ENCODE measurements at regions not wholly inside any gene's neighbourhood (a gene's known extent, or its start where the extent isn't known, plus 50 kb on each side); places are given as distances from the start of the nearest gene placed in this dataset.
"Not testable (repeated sequence)": the region's sequence is repeated elsewhere in the genome, so short reads cannot be mapped to it uniquely, and the experiment has no call there.

- no peak overlapping the region for H3K4me3 ChIP-seq (ENCODE audit: low read depth, low read length)
- H3K27ac ChIP-seq (ENCODE audit: low read depth, low read length) = no peak overlapping the region
- no peaks in the 10 kb centered on the region for H3K79me2 ChIP-seq (ENCODE audit: control insufficient read depth, insufficient read depth, low read length, unreplicated experiment)
- H3K27me3 ChIP-seq (ENCODE audit: insufficient read depth, low read length) = no peaks in the 10 kb centered on the region
- H2AFZ ChIP-seq (ENCODE audit: low read length, unreplicated experiment) = no peak overlapping the region
- no peaks in the 10 kb centered on the region for H3K36me3 ChIP-seq (ENCODE audit: insufficient read depth, low read length)
- no peaks in the 10 kb centered on the region for H3K4me1 ChIP-seq (ENCODE audit: control insufficient read depth, insufficient read depth, low read length, unreplicated experiment)
These were observed 93.5 kb upstream of the LYZL2 start for GRCh38 chr10:30722956-30723620.

- Histone ChIP-seq H2AFZ (ENCODE audit: low read length, unreplicated experiment) (no peak overlapping the region), H3K79me2 (ENCODE audit: control insufficient read depth, insufficient read depth, low read length, unreplicated experiment) (no peaks in the 10 kb centered on the region), H3K27ac (ENCODE audit: low read depth, low read length) (no peak overlapping the region), H3K27me3 (ENCODE audit: insufficient read depth, low read length) (no peaks in the 10 kb centered on the region), H3K4me1 (ENCODE audit: control insufficient read depth, insufficient read depth, low read length, unreplicated experiment) (no peaks in the 10 kb centered on the region), H3K4me3 (ENCODE audit: low read depth, low read length) (no peak overlapping the region), H3K36me3 (ENCODE audit: insufficient read depth, low read length) (no peaks in the 10 kb centered on the region)
These were observed 90.3 kb upstream of the LYZL2 start for GRCh38 chr10:30719832-30720231.

GRCh38 chr10:30709700-30710358, 80.3 kb upstream of the LYZL2 start:
- H2AFZ ChIP-seq (ENCODE audit: low read length, unreplicated experiment) = no peak overlapping the region
- no peak overlapping the region for H3K27ac ChIP-seq (ENCODE audit: low read depth, low read length)
- no peaks in the 10 kb centered on the region for H3K79me2 ChIP-seq (ENCODE audit: control insufficient read depth, insufficient read depth, low read length, unreplicated experiment)
- H3K27me3 ChIP-seq (ENCODE audit: insufficient read depth, low read length) = no peaks in the 10 kb centered on the region
- H3K4me1 ChIP-seq (ENCODE audit: control insufficient read depth, insufficient read depth, low read length, unreplicated experiment) = no peaks in the 10 kb centered on the region
- H3K4me3 ChIP-seq (ENCODE audit: low read depth, low read length) = no peak overlapping the region
- no peaks in the 10 kb centered on the region for H3K36me3 ChIP-seq (ENCODE audit: insufficient read depth, low read length)

- H3K4me3 ChIP-seq (ENCODE audit: low read depth, low read length) = no peak overlapping the region
These were observed 79.7 kb upstream of the LYZL2 start for GRCh38 chr10:30709229-30709628.

GRCh38 chr10:30708234-30708633, 78.7 kb upstream of the LYZL2 start:
- H3K36me3 ChIP-seq (ENCODE audit: insufficient read depth, low read length) = no peaks in the 10 kb centered on the region
- H3K27me3 ChIP-seq (ENCODE audit: insufficient read depth, low read length) = no peaks in the 10 kb centered on the region
- no peaks in the 10 kb centered on the region for H3K4me1 ChIP-seq (ENCODE audit: control insufficient read depth, insufficient read depth, low read length, unreplicated experiment)
- H2AFZ ChIP-seq (ENCODE audit: low read length, unreplicated experiment) = no peak overlapping the region
- H3K27ac ChIP-seq (ENCODE audit: low read depth, low read length) = no peak overlapping the region
- no peak overlapping the region for H3K4me3 ChIP-seq (ENCODE audit: low read depth, low read length)
- no peaks in the 10 kb centered on the region for H3K79me2 ChIP-seq (ENCODE audit: control insufficient read depth, insufficient read depth, low read length, unreplicated experiment)

More at GRCh38 chr10:30709229-30709628, 79.7 kb upstream of the LYZL2 start:
- Histone ChIP-seq H3K4me1 (ENCODE audit: control insufficient read depth, insufficient read depth, low read length, unreplicated experiment) (no peaks in the 10 kb centered on the region), H3K27ac (ENCODE audit: low read depth, low read length) (no peak overlapping the region), H3K27me3 (ENCODE audit: insufficient read depth, low read length) (no peaks in the 10 kb centered on the region), H3K36me3 (ENCODE audit: insufficient read depth, low read length) (no peaks in the 10 kb centered on the region), H2AFZ (ENCODE audit: low read length, unreplicated experiment) (no peak overlapping the region), H3K79me2 (ENCODE audit: control insufficient read depth, insufficient read depth, low read length, unreplicated experiment) (no peaks in the 10 kb centered on the region)

- not testable (repeated sequence) for H2AFZ ChIP-seq (ENCODE audit: low read length, unreplicated experiment); H3K27me3 ChIP-seq (ENCODE audit: insufficient read depth, low read length); H3K27ac ChIP-seq (ENCODE audit: low read depth, low read length); H3K36me3 ChIP-seq (ENCODE audit: insufficient read depth, low read length); H3K4me1 ChIP-seq (ENCODE audit: control insufficient read depth, insufficient read depth, low read length, unreplicated experiment); H3K4me3 ChIP-seq (ENCODE audit: low read depth, low read length); H3K79me2 ChIP-seq (ENCODE audit: control insufficient read depth, insufficient read depth, low read length, unreplicated experiment)
These were observed 76.6 kb upstream of the LYZL2 start for GRCh38 chr10:30706189-30706588.

GRCh38 chr10:30705625-30706149, 76.1 kb upstream of the LYZL2 start:
- H3K4me1 ChIP-seq (ENCODE audit: control insufficient read depth, insufficient read depth, low read length, unreplicated experiment) = peaks cover 8% of the 10 kb centered on the region
- H3K79me2 ChIP-seq (ENCODE audit: control insufficient read depth, insufficient read depth, low read length, unreplicated experiment) = no peaks in the 10 kb centered on the region

GRCh38 chr10:30705101-30705624, 75.6 kb upstream of the LYZL2 start:
- no peak overlapping the region for H3K27ac ChIP-seq (ENCODE audit: low read depth, low read length)

More at GRCh38 chr10:30705625-30706149, 76.1 kb upstream of the LYZL2 start:
- H3K27me3 ChIP-seq (ENCODE audit: insufficient read depth, low read length) = no peaks in the 10 kb centered on the region
- no peak overlapping the region for H2AFZ ChIP-seq (ENCODE audit: low read length, unreplicated experiment)
- no peak overlapping the region for H3K4me3 ChIP-seq (ENCODE audit: low read depth, low read length)
- H3K36me3 ChIP-seq (ENCODE audit: insufficient read depth, low read length) = no peaks in the 10 kb centered on the region
- H3K27ac ChIP-seq (ENCODE audit: low read depth, low read length) = no peak overlapping the region

GRCh38 chr10:30704601-30705100, 75.1 kb upstream of the LYZL2 start:
- H3K27ac ChIP-seq (ENCODE audit: low read depth, low read length); H2AFZ ChIP-seq (ENCODE audit: low read length, unreplicated experiment); H3K36me3 ChIP-seq (ENCODE audit: insufficient read depth, low read length); H3K4me3 ChIP-seq (ENCODE audit: low read depth, low read length); H3K79me2 ChIP-seq (ENCODE audit: control insufficient read depth, insufficient read depth, low read length, unreplicated experiment); H3K27me3 ChIP-seq (ENCODE audit: insufficient read depth, low read length); H3K4me1 ChIP-seq (ENCODE audit: control insufficient read depth, insufficient read depth, low read length, unreplicated experiment): not testable (repeated sequence)

More at GRCh38 chr10:30705101-30705624, 75.6 kb upstream of the LYZL2 start:
- no peak overlapping the region for H2AFZ ChIP-seq (ENCODE audit: low read length, unreplicated experiment)
- no peaks in the 10 kb centered on the region for H3K79me2 ChIP-seq (ENCODE audit: control insufficient read depth, insufficient read depth, low read length, unreplicated experiment)
- no peaks in the 10 kb centered on the region for H3K27me3 ChIP-seq (ENCODE audit: insufficient read depth, low read length)
- H3K36me3 ChIP-seq (ENCODE audit: insufficient read depth, low read length) = no peaks in the 10 kb centered on the region
- H3K4me3 ChIP-seq (ENCODE audit: low read depth, low read length) = no peak overlapping the region
- H3K4me1 ChIP-seq (ENCODE audit: control insufficient read depth, insufficient read depth, low read length, unreplicated experiment) = peaks cover 8% of the 10 kb centered on the region

- H3K4me3 ChIP-seq (ENCODE audit: low read depth, low read length) = no peak overlapping the region
- no peak overlapping the region for H3K27ac ChIP-seq (ENCODE audit: low read depth, low read length)
These were observed 74.6 kb upstream of the LYZL2 start for GRCh38 chr10:30704026-30704600.

More at GRCh38 chr10:30704026-30704600, 74.6 kb upstream of the LYZL2 start:
- no peaks in the 10 kb centered on the region for H3K36me3 ChIP-seq (ENCODE audit: insufficient read depth, low read length)
- H3K79me2 ChIP-seq (ENCODE audit: control insufficient read depth, insufficient read depth, low read length, unreplicated experiment) = no peaks in the 10 kb centered on the region
- H3K27me3 ChIP-seq (ENCODE audit: insufficient read depth, low read length) = no peaks in the 10 kb centered on the region
- H3K4me1 ChIP-seq (ENCODE audit: control insufficient read depth, insufficient read depth, low read length, unreplicated experiment) = peaks cover 8% of the 10 kb centered on the region
- no peak overlapping the region for H2AFZ ChIP-seq (ENCODE audit: low read length, unreplicated experiment)
